ENCODE measurements at regions not wholly inside any gene's neighbourhood (a gene's known extent, or its start where the extent isn't known, plus 50 kb on each side); places are given as distances from the start of the nearest gene placed in this dataset.

- CTCF ChIA-PET: no interaction called here
- no peak for DNase-seq (ENCODE audit: low spot score)
- no peak overlapping the region for H3K27ac ChIP-seq (ENCODE audit: low read depth, low read length, poor library complexity, severe bottlenecking)
- POLR2A ChIA-PET (ENCODE audit: low non-redundant PET): no interaction called here
- no peaks in the 10 kb centered on the region for H3K27me3 ChIP-seq (replicated peaks; ENCODE audit: insufficient read depth, low read depth, low read length, poor library complexity)
- no peak overlapping the region for H3K4me3 ChIP-seq (ENCODE audit: low read depth, low read length, poor library complexity, severe bottlenecking)
- no TSS peak for BruUV-seq (replicated peaks)
- H3K36me3 ChIP-seq (ENCODE audit: insufficient read depth, low read length, poor library complexity, severe bottlenecking): no peaks in the 10 kb centered on the region
- no peaks in the 10 kb centered on the region for H3K4me1 ChIP-seq (ENCODE audit: insufficient read depth, low read length, poor library complexity, severe bottlenecking)
- H3K9me3 ChIP-seq (ENCODE audit: low read depth, low read length, poor library complexity, severe bottlenecking): no peaks in the 10 kb centered on the region
- intact Hi-C loops (cut with micrococcal nuclease; ENCODE audit: unreplicated experiment): no loop called here
- TF ChIP-seq EZH2 (IDR thresholded peaks at IDR 0.05; ENCODE audit: borderline replicate concordance, low read depth, low read length, poor library complexity, severe bottlenecking) (no peak), CTCF (conservative IDR thresholded peaks at IDR 0.05; ENCODE audit: low read depth, low read length) (no peak)
Observed at GRCh38 chrX:131146702-131147101, 88.6 kb downstream of the ARHGAP36 start.
